ENCODE measurements at regions not wholly inside any gene's neighbourhood (a gene's known extent, or its start where the extent isn't known, plus 50 kb on each side); places are given as distances from the start of the nearest gene placed in this dataset.
"Not testable (repeated sequence)": the region's sequence is repeated elsewhere in the genome, so short reads cannot be mapped to it uniquely, and the experiment has no call there.

- DNase-seq, result no peak
Observed at GRCh38 chr7:108627476-108628051, 57.9 kb downstream of the DNAJB9 start.

- no peak for DNase-seq
Observed at GRCh38 chr7:108628678-108629077, 59.0 kb downstream of the DNAJB9 start.

- DNase-seq, result no peak
Observed at GRCh38 chr7:108629651-108630400, 60.2 kb downstream of the DNAJB9 start.

- DNase-seq, result no peak
Observed at GRCh38 chr7:108634036-108634435, 64.4 kb downstream of the DNAJB9 start.

GRCh38 chr7:108634535-108634934, 64.9 kb downstream of the DNAJB9 start:
- no peak for DNase-seq

- no peak for DNase-seq
Observed at GRCh38 chr7:108637049-108637621, 67.5 kb downstream of the DNAJB9 start.

GRCh38 chr7:108642126-108642525, 72.5 kb downstream of the DNAJB9 start:
- no peak for DNase-seq

GRCh38 chr7:108643136-108643535, 73.5 kb downstream of the DNAJB9 start:
- no peak for DNase-seq

- DNase-seq, result no peak
Observed at GRCh38 chr7:108648989-108649388, 79.3 kb downstream of the DNAJB9 start.

GRCh38 chr7:108650467-108650866, 80.8 kb downstream of the DNAJB9 start:
- DNase-seq, result no peak

GRCh38 chr7:108652886-108653285, 83.2 kb downstream of the DNAJB9 start:
- no peak for DNase-seq

- DNase-seq, result no peak
Observed at GRCh38 chr7:108653526-108653925, 83.9 kb downstream of the DNAJB9 start.

- not testable (repeated sequence) for DNase-seq
Observed at GRCh38 chr7:108657140-108657726, 87.6 kb downstream of the DNAJB9 start.

- no peak for DNase-seq
Observed at GRCh38 chr7:108659261-108659660, 89.6 kb downstream of the DNAJB9 start.

- no peak for DNase-seq
Observed at GRCh38 chr7:108659867-108660266, 90.2 kb downstream of the DNAJB9 start.

GRCh38 chr7:108660465-108660864, 90.8 kb downstream of the DNAJB9 start:
- DNase-seq, result no peak

- no peak for DNase-seq
Observed at GRCh38 chr7:108662783-108663362, 93.2 kb downstream of the DNAJB9 start.

GRCh38 chr7:108663701-108664100, 94.0 kb downstream of the DNAJB9 start:
- DNase-seq, result no peak

- DNase-seq, result no peak
Observed at GRCh38 chr7:108667216-108667615, 97.5 kb downstream of the DNAJB9 start.

GRCh38 chr7:108669958-108670357, 100.3 kb downstream of the DNAJB9 start:
- no peak for DNase-seq

- DNase-seq, result not testable (repeated sequence)
Observed at GRCh38 chr7:108673699-108674098, 104.0 kb downstream of the DNAJB9 start.

- no peak for DNase-seq
Observed at GRCh38 chr7:108684629-108685028, 115.0 kb downstream of the DNAJB9 start.

- DNase-seq, result no peak
Observed at GRCh38 chr7:108686494-108686893, 116.8 kb downstream of the DNAJB9 start.

GRCh38 chr7:108697254-108697653, 127.6 kb downstream of the DNAJB9 start:
- DNase-seq, result no peak

Measured in activated naive CD4-positive, alpha-beta T cell treated with anti-CD3 and anti-CD28 coated beads, Interleukin-2, amount 50 U/mL, for 16 hours (primary cell).